ENCODE measurements at regions not wholly inside any gene's neighbourhood (a gene's known extent, or its start where the extent isn't known, plus 50 kb on each side); places are given as distances from the start of the nearest gene placed in this dataset.

DNA sequence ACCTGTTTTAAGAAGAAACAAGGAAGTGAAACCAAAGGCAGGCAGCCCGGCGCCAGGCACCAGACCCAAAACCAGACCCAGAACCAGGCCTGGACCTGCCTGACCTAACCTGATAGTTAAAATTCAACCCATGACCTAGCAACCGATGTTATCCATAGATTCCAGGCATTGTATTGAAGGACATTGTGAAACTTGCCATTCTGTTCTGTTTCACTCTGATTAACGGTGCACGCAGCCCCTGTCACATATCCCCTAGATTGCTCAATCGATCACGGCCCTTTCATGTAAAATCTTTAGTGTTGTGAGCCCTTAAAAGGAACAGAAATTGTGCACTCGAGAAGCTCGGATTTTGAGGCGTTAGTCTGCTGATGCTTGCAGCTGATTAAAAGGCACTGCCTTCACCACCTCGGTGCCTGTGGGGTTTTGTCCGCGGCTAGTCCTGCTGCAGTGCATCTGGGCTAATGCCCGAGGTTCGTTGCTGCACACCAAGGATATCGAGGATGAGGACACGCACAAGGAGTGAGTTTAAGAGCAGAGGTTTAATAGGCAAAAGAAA, 262.5 kb upstream of the TMEM132C start:
- POLR2A ChIA-PET: no interaction called here
- TF ChIP-seq, protein P1, sequence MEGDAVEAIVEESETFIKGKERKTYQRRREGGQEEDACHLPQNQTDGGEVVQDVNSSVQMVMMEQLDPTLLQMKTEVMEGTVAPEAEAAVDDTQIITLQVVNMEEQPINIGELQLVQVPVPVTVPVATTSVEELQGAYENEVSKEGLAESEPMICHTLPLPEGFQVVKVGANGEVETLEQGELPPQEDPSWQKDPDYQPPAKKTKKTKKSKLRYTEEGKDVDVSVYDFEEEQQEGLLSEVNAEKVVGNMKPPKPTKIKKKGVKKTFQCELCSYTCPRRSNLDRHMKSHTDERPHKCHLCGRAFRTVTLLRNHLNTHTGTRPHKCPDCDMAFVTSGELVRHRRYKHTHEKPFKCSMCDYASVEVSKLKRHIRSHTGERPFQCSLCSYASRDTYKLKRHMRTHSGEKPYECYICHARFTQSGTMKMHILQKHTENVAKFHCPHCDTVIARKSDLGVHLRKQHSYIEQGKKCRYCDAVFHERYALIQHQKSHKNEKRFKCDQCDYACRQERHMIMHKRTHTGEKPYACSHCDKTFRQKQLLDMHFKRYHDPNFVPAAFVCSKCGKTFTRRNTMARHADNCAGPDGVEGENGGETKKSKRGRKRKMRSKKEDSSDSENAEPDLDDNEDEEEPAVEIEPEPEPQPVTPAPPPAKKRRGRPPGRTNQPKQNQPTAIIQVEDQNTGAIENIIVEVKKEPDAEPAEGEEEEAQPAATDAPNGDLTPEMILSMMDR (IDR thresholded peaks at IDR 0.05): no peak
- TF ChIP-seq EZH2 (IDR thresholded peaks at IDR 0.05; ENCODE audit: borderline replicate concordance, insufficient read depth, low read depth, low read length, poor library complexity, severe bottlenecking): no peak
- Histone ChIP-seq H3K4me3 (ENCODE audit: control extremely low read depth in 1 of 5, extremely low read depth in 1 of 5, insufficient read depth in 1 of 5, low read depth in 2 of 5, low read length in 4 of 5) (no peak overlapping the region), H3K4me1 (ENCODE audit: control insufficient read depth in 2 of 2, insufficient read depth in 2 of 2, low read length in 2 of 2) (no peaks in the 10 kb centered on the region), H4K20me1 (ENCODE audit: control insufficient read depth, insufficient read depth, low read length, poor library complexity, severe bottlenecking) (no peaks in the 10 kb centered on the region), H3K4me2 (replicated peaks; ENCODE audit: low read depth, low read length, poor library complexity, severe bottlenecking) (no peak overlapping the region), H3K36me3 (replicated peaks in 1 of 2; ENCODE audit: control extremely low read depth in 1 of 2, control insufficient read depth in 1 of 2, extremely low read depth in 1 of 2, insufficient read depth in 2 of 2, low read length in 1 of 2) (no peaks in the 10 kb centered on the region), H3K79me2 (ENCODE audit: control insufficient read depth, insufficient read depth, low read length) (no peaks in the 10 kb centered on the region), H3K9me3 (ENCODE audit: control extremely low read depth in 1 of 3, control insufficient read depth in 2 of 3, insufficient read depth in 1 of 3, low read length in 2 of 3) (peaks cover 0 to 5% (median 0%) of the 10 kb centered on the region in 3 donors), H3K9ac (ENCODE audit: low read length) (no peak overlapping the region), H2AFZ (ENCODE audit: insufficient read depth, low read depth, low read length, poor library complexity, severe bottlenecking) (no peak overlapping the region), H3K27me3 (replicated peaks in 1 of 4; ENCODE audit: control extremely low read depth in 1 of 4, control insufficient read depth in 3 of 4, insufficient read depth in 4 of 4, low read length in 3 of 4) (no peaks in the 10 kb centered on the region), H3K27ac (ENCODE audit: low read length in 2 of 2) (no peak overlapping the region)
- no peak overlapping the region for H3K27ac Mint-ChIP-seq
- intact Hi-C loops (cut with micrococcal nuclease): no loop called here
- H3K9me3 Mint-ChIP-seq (ENCODE audit: insufficient read depth): peaks cover 3% of the 10 kb centered on the region
- no peak overlapping the region for H3K4me3 Mint-ChIP-seq
- no peak for ATAC-seq (ENCODE audit: low read depth)
- no peak for DNase-seq
- WGBS (ENCODE audit: insufficient coverage): 84% methylated on average over 16 of the region's 17 CpGs
- no peaks in the 10 kb centered on the region for H3K4me1 Mint-ChIP-seq
- CTCF ChIA-PET: no interaction called here
- no peaks in the 10 kb centered on the region for H3K27me3 Mint-ChIP-seq

DNA sequence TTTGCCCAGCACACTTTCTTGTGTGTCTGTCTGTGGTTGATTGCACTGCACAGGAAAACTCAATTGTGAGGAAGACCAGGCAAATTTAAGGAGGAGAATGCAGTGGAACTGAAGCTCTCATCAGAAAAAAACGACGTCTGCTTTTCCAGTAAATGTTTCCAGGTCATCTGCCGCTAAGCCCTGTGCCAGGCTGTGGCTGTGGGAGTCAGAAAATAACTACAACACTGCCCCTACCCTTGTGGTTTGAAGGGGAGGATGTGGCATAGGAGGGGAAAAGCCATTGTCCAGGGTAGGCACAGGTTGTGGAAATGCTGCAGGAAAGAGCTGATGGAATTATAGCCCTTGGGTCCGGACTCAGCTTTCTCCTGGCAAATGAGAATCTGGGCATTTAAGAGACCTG, 259.7 kb upstream of the TMEM132C start:
- Mint-ChIP-seq H3K4me3 (no peak overlapping the region), H3K4me1 (no peaks in the 10 kb centered on the region), H3K27me3 (no peaks in the 10 kb centered on the region), H3K27ac (no peak overlapping the region), H3K9me3 (ENCODE audit: insufficient read depth) (peaks cover 3% of the 10 kb centered on the region)
- DNase-seq (no peak), ATAC-seq (ENCODE audit: low read depth) (no peak)
- WGBS (ENCODE audit: insufficient coverage): no CpG with 5 or more reads among the region's 4 CpGs
- no peaks in the 10 kb centered on the region for H3K79me2 ChIP-seq (ENCODE audit: control insufficient read depth, insufficient read depth, low read length)
- ChIA-PET POLR2A (no interaction called here), CTCF (no interaction called here)
- intact Hi-C loops (cut with micrococcal nuclease): no loop called here
- H4K20me1 ChIP-seq (ENCODE audit: control insufficient read depth, insufficient read depth, low read length, poor library complexity, severe bottlenecking): no peaks in the 10 kb centered on the region
- no peak overlapping the region for H3K27ac ChIP-seq (ENCODE audit: low read length in 2 of 2)
- peaks cover 0 to 5% (median 0%) of the 10 kb centered on the region in 3 donors for H3K9me3 ChIP-seq (ENCODE audit: control extremely low read depth in 1 of 3, control insufficient read depth in 2 of 3, insufficient read depth in 1 of 3, low read length in 2 of 3)
- no peak overlapping the region for H3K4me3 ChIP-seq (ENCODE audit: control extremely low read depth in 1 of 5, extremely low read depth in 1 of 5, insufficient read depth in 1 of 5, low read depth in 2 of 5, low read length in 4 of 5)
- no peak overlapping the region for H3K9ac ChIP-seq (ENCODE audit: low read length)
- H2AFZ ChIP-seq (ENCODE audit: insufficient read depth, low read depth, low read length, poor library complexity, severe bottlenecking): no peak overlapping the region
- no peaks in the 10 kb centered on the region for H3K4me1 ChIP-seq (ENCODE audit: control insufficient read depth in 2 of 2, insufficient read depth in 2 of 2, low read length in 2 of 2)
- TF ChIP-seq, protein P1 (IDR thresholded peaks at IDR 0.05): no peak
- no peak for TF ChIP-seq EZH2 (IDR thresholded peaks at IDR 0.05; ENCODE audit: borderline replicate concordance, insufficient read depth, low read depth, low read length, poor library complexity, severe bottlenecking)
- no peaks in the 10 kb centered on the region for H3K36me3 ChIP-seq (replicated peaks in 1 of 2; ENCODE audit: control extremely low read depth in 1 of 2, control insufficient read depth in 1 of 2, extremely low read depth in 1 of 2, insufficient read depth in 2 of 2, low read length in 1 of 2)
- no peak overlapping the region for H3K4me2 ChIP-seq (replicated peaks; ENCODE audit: low read depth, low read length, poor library complexity, severe bottlenecking)
- no peaks in the 10 kb centered on the region for H3K27me3 ChIP-seq (replicated peaks in 1 of 4; ENCODE audit: control extremely low read depth in 1 of 4, control insufficient read depth in 3 of 4, insufficient read depth in 4 of 4, low read length in 3 of 4)

Data from B cell (primary cell).